Right forelimb (tissue), 1 donor: ENCODE measurements at regions not wholly inside any gene's neighbourhood (a gene's known extent, or its start where the extent isn't known, plus 50 kb on each side); places are given as distances from the start of the nearest gene placed in this dataset.

Experiments
- DNase-seq: peaks from one replicate; pipeline ENCODE4 v3.0.0-alpha.2; 2018

- no peak for DNase-seq
Measured at GRCh38 chr14:65360144-65360784, 52.3 kb upstream of the FUT8 start.

GRCh38 chr14:65361920-65362319 is 50.6 kb upstream of the FUT8 start:
- DNase-seq, result no peak
